GM23248 (cell line): ENCODE measurements at regions not wholly inside any gene's neighbourhood (a gene's known extent, or its start where the extent isn't known, plus 50 kb on each side); places are given as distances from the start of the nearest gene placed in this dataset.

Experiments
- DNase-seq: peaks from one replicate; pipeline ENCODE4 v3.0.0-alpha.2; 2015
- H2AFZ ChIP-seq: fragments of 200-600 bp; sonication (generic); 2 replicates; pipeline ENCODE4 v1.6.1; 2016; ENCODE audit warnings: antibody characterized with exemption
- H3F3A ChIP-seq: fragments of 200-600 bp; sonication (generic); 2 replicates; pipeline ENCODE4 v1.6.1; 2016; ENCODE audit warnings: mild to moderate bottlenecking, antibody characterized with exemption, mixed run types; ENCODE audit not compliant: insufficient read depth
- H3K27ac ChIP-seq: fragments of 200-600 bp; sonication (generic); 2 replicates; pipeline ENCODE4 v1.5.1; 2016; ENCODE audit warnings: mild to moderate bottlenecking
- H3K27me3 ChIP-seq: fragments of 200-600 bp; sonication (generic); replicated peaks from 2 replicates; pipeline ENCODE4 v1.6.1; 2016; ENCODE audit warnings: mild to moderate bottlenecking; ENCODE audit not compliant: insufficient read depth
- H3K36me3 ChIP-seq: fragments of 200-600 bp; sonication (generic); 2 replicates; pipeline ENCODE4 v1.6.1; 2016; ENCODE audit warnings: low read depth, mild to moderate bottlenecking
- H3K4me1 ChIP-seq: fragments of 200-600 bp; sonication (generic); 2 replicates; pipeline ENCODE4 v1.6.1; 2016; ENCODE audit warnings: mild to moderate bottlenecking; ENCODE audit not compliant: insufficient read depth
- H3K4me2 ChIP-seq: fragments of 200-600 bp; sonication (generic); one replicate; pipeline ENCODE4 v1.6.1; 2016; ENCODE audit warnings: mild to moderate bottlenecking; ENCODE audit not compliant: unreplicated experiment
- H3K4me3 ChIP-seq: fragments of 200-600 bp; sonication (generic); 2 replicates; pipeline ENCODE4 v1.5.1; 2016; ENCODE audit warnings: mild to moderate bottlenecking
- H3K79me2 ChIP-seq: fragments of 200-600 bp; sonication (generic); 2 replicates; pipeline ENCODE4 v1.6.1; 2016; ENCODE audit warnings: mild to moderate bottlenecking; ENCODE audit not compliant: insufficient read depth
- H3K9ac ChIP-seq: fragments of 200-600 bp; sonication (generic); 2 replicates; pipeline ENCODE4 v1.6.1; 2016; ENCODE audit warnings: mild to moderate bottlenecking
- H3K9me2 ChIP-seq: fragments of 200-600 bp; sonication (generic); 2 replicates; pipeline ENCODE4 v1.6.1; 2016; ENCODE audit warnings: mixed run types, mild to moderate bottlenecking, moderate library complexity; ENCODE audit not compliant: insufficient read depth
- H3K9me3 ChIP-seq: fragments of 200-600 bp; sonication (generic); one replicate; pipeline ENCODE4 v1.6.1; 2017; ENCODE audit warnings: low read depth
- H4K20me1 ChIP-seq: fragments of 200-600 bp; sonication (generic); 2 replicates; pipeline ENCODE4 v1.6.0; 2016; ENCODE audit not compliant: insufficient read depth
- EZH2 ChIP-seq: fragments of 200-600 bp; sonication (generic); IDR thresholded peaks from 2 replicates; pipeline ENCODE4 v1.6.1; 2018; ENCODE audit warnings: antibody characterized with exemption, mild to moderate bottlenecking; ENCODE audit not compliant: insufficient read depth, poor library complexity, severe bottlenecking
- EZH2phosphoT487 ChIP-seq: fragments of 200-600 bp; sonication (generic); IDR thresholded peaks from 2 replicates; pipeline ENCODE4 v1.6.1; 2018; ENCODE audit warnings: antibody characterized with exemption, moderate library complexity, mild to moderate bottlenecking, low read depth; ENCODE audit not compliant: insufficient read depth
- WGBS, 2 experiments: methylation state at CpG; one replicate each; pipeline ENCODE4 v1.1.6; 2015 to 2017; ENCODE audit warnings: low lambda C conversion rate in 2 of 2, low coverage in 1 of 2; ENCODE audit errors: missing lambda C conversion rate in 2 of 2; 5-methylcytosine and 5-hydroxymethylcytosine counted together
- in situ Hi-C: fragments of 300-500 bp; cut with MboI; formaldehyde crosslinking; loops from 2 replicates; pipeline ENCODE4 v1.15.0; 2020

DNA sequence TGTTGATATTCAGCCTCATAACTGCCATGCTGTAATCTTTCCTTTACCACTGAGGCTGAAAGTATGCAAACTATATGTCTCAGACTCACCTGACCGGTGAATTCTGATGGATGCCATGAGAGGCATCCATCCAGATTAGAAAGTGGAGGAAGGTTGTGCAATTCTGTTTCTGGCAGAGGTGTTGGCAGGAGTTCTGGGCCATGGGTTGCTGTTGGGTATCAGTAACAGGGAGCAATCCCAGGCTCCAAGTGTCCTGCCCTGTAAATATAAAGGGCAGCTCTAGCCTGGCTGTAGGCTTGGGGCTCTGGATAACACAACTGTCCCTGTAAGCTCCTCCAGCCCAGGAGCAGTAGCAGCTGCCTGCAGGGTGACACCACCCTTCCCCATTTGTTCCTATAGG, 77.4 kb upstream of the ABCC4 start:
- no peaks in the 10 kb centered on the region for H3F3A ChIP-seq
- no peaks in the 10 kb centered on the region for H3K9me2 ChIP-seq
- no peak overlapping the region for H3K4me2 ChIP-seq
- no peaks in the 10 kb centered on the region for H3K79me2 ChIP-seq
- 91 to 100% methylated on average over 1 of the region's 1 CpG for WGBS, 2 experiments
- H3K4me1 ChIP-seq: peaks cover 4% of the 10 kb centered on the region; the same call in 1 of the 2 replicates
- H3K27ac ChIP-seq: no peak overlapping the region
- no peak for DNase-seq
- no peak overlapping the region for H2AFZ ChIP-seq
- TF ChIP-seq EZH2phosphoT487 (no peak), EZH2 (no peak)
- in situ Hi-C loops: no loop called here
- H3K9me3 ChIP-seq: no peaks in the 10 kb centered on the region
- peaks cover 22% of the 10 kb centered on the region for H3K27me3 ChIP-seq
- no peak overlapping the region for H3K9ac ChIP-seq
- H4K20me1 ChIP-seq: no peaks in the 10 kb centered on the region
- no peaks in the 10 kb centered on the region for H3K36me3 ChIP-seq
- no peak overlapping the region for H3K4me3 ChIP-seq

DNA sequence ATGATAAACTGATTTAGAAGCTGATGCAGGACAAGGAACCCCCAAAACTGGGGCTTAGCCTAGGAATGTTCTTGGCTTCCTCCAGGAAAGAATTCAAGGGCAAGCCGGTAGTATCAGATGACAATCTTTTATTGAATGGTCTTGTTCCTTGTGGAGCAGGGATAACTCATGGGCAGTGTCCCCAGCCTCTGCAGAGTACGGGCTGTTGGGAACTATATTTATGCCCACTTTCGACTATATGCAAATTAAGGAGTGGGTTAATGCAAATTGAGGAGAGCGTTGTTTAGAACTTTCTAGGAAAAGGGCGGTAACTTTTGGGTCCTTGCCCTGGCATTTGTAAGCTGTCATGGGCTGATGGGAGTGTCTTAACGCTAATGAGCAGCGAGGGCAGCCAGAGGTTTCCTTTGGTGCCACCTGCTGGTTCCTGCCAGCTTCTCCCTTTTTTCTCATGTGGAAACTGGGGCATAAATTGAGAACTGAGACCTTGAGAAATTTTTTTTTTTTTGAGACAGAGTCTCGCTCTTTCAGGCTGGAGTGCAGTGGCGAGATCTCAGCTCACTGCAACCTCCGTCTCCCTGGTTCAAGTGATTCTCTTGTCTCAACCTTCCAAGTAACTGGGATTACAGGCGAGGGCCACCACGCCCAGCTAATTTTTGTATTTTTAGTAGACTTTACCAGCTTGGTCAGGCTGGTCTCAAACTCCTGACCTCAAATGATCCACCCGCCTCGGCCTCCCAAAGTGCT, 79.4 kb upstream of the ABCC4 start:
- DNase-seq: peak; percentile 92
- peaks cover 15% of the 10 kb centered on the region; the same call in 1 of the 2 replicates for H3K27me3 ChIP-seq
- WGBS, 2 experiments: 2 to 3% methylated on average over 14 of the region's 14 CpGs
- H3K79me2 ChIP-seq: no peaks in the 10 kb centered on the region
- no peaks in the 10 kb centered on the region for H3F3A ChIP-seq
- H3K4me1 ChIP-seq: peaks cover 4% of the 10 kb centered on the region; the same call in 1 of the 2 replicates
- in situ Hi-C loops: loop anchor here (5.0 kb wide), 1 partner anchor 188 kb away; no protein-coding TSS in a partner anchor
- TF ChIP-seq EZH2 (no peak), EZH2phosphoT487 (no peak)
- peak overlapping the region; percentile 53 for H3K4me3 ChIP-seq
- peak overlapping the region; percentile 47 for H3K4me2 ChIP-seq
- H3K9me3 ChIP-seq: no peaks in the 10 kb centered on the region
- H4K20me1 ChIP-seq: no peaks in the 10 kb centered on the region
- H3K9ac ChIP-seq: no peak overlapping the region
- no peaks in the 10 kb centered on the region for H3K9me2 ChIP-seq
- H3K27ac ChIP-seq: no peak overlapping the region
- no peaks in the 10 kb centered on the region for H3K36me3 ChIP-seq
- H2AFZ ChIP-seq: peak overlapping the region; percentile 54

DNA sequence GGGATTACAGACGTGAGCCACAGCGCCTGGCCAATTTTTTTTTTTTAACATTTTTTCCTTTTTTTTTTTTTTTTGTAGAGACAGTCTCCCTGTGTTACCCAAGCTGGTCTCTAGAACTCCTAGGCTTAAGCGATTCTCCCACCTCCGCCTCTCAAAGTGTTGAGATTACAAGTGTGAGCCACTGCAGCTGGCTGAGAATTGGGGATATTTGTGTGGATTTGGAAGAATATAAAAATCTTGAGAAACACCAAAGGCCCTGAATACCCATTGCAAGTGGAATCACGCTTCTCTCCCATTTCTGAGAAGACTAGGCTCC, 79.9 kb upstream of the ABCC4 start:
- H3K36me3 ChIP-seq: no peaks in the 10 kb centered on the region
- no peaks in the 10 kb centered on the region for H4K20me1 ChIP-seq
- in situ Hi-C loops: loop anchor here (5.0 kb wide), 1 partner anchor 189 kb away; no protein-coding TSS in a partner anchor
- no peak overlapping the region for H3K4me3 ChIP-seq
- H2AFZ ChIP-seq: no peak overlapping the region
- no peak overlapping the region for H3K27ac ChIP-seq
- no peaks in the 10 kb centered on the region for H3F3A ChIP-seq
- no peak for DNase-seq
- H3K9ac ChIP-seq: no peak overlapping the region
- WGBS, 2 experiments: 34 to 37% methylated on average over 5 of the region's 5 CpGs
- H3K79me2 ChIP-seq: no peaks in the 10 kb centered on the region
- peaks cover 12% of the 10 kb centered on the region; the same call in 1 of the 2 replicates for H3K27me3 ChIP-seq
- TF ChIP-seq EZH2phosphoT487 (no peak), EZH2 (no peak)
- H3K9me2 ChIP-seq: no peaks in the 10 kb centered on the region
- no peak overlapping the region for H3K4me2 ChIP-seq
- no peaks in the 10 kb centered on the region for H3K9me3 ChIP-seq
- H3K4me1 ChIP-seq: peaks cover 4% of the 10 kb centered on the region; the same call in 1 of the 2 replicates

DNA sequence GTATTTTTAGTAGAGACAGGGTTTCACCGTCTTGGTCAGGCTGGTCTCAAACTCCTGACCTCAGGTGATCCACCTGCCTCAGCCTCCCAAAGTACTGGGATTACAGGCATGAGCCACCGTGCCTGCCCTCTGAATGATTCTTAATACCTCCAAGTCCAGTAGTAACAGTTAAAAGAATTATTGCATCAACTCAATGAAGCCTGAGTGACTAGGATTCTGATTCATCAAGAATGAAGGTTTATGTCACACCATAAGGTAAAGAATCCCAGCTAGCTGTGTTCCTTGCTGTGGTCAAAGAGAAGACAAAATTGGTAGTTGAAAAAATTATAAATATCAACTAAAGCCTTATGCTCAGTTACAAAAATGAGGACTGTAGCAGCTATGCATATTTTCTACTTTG, 81.2 kb upstream of the ABCC4 start:
- in situ Hi-C loops: loop anchor here (5.0 kb wide), 1 partner anchor 190 kb away; no protein-coding TSS in a partner anchor
- Histone ChIP-seq H3K9me2 (no peaks in the 10 kb centered on the region), H3K4me1 (peaks cover 4% of the 10 kb centered on the region; the same call in 1 of the 2 replicates), H3K4me2 (no peak overlapping the region), H2AFZ (no peak overlapping the region), H3K9me3 (no peaks in the 10 kb centered on the region), H3K27me3 (peaks cover 13% of the 10 kb centered on the region; the same call in 1 of the 2 replicates), H3K9ac (no peak overlapping the region), H3K4me3 (no peak overlapping the region), H3K36me3 (no peaks in the 10 kb centered on the region), H3K79me2 (no peaks in the 10 kb centered on the region), H3K27ac (no peak overlapping the region), H3F3A (no peaks in the 10 kb centered on the region), H4K20me1 (no peaks in the 10 kb centered on the region)
- WGBS, 2 experiments: 78 to 80% methylated on average over 2 of the region's 2 CpGs
- TF ChIP-seq EZH2phosphoT487 (no peak), EZH2 (no peak)
- no peak for DNase-seq
